ENCODE measurements at regions not wholly inside any gene's neighbourhood (a gene's known extent, or its start where the extent isn't known, plus 50 kb on each side); places are given as distances from the start of the nearest gene placed in this dataset.

DNA sequence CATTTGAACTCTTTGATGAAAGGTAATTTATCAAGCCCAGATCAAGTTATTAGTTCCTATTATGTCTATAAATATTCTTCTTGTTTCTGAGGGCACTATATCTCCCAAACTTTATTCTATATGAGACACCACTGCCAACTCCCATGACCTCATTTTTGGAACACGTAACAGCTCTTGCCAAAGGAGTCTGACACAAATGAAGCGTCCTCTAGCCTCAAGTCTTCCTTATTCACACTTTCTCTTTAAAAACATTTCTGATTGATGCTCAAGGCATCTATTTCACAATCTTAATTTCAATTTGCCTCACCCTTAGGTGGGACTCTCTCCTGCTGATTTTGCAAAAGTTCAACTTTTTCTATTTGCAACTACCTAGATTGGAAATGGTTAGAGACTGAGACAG lies 848.4 kb downstream of the GATA3 start:
- TF ChIP-seq, protein P1, sequence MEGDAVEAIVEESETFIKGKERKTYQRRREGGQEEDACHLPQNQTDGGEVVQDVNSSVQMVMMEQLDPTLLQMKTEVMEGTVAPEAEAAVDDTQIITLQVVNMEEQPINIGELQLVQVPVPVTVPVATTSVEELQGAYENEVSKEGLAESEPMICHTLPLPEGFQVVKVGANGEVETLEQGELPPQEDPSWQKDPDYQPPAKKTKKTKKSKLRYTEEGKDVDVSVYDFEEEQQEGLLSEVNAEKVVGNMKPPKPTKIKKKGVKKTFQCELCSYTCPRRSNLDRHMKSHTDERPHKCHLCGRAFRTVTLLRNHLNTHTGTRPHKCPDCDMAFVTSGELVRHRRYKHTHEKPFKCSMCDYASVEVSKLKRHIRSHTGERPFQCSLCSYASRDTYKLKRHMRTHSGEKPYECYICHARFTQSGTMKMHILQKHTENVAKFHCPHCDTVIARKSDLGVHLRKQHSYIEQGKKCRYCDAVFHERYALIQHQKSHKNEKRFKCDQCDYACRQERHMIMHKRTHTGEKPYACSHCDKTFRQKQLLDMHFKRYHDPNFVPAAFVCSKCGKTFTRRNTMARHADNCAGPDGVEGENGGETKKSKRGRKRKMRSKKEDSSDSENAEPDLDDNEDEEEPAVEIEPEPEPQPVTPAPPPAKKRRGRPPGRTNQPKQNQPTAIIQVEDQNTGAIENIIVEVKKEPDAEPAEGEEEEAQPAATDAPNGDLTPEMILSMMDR (IDR thresholded peaks at IDR 0.05): no peak
- no peak overlapping the region for H3K4me3 ChIP-seq
- no peak for DNase-seq
- no peaks in the 10 kb centered on the region for H3K36me3 ChIP-seq
- H3K9me3 ChIP-seq: no peaks in the 10 kb centered on the region
- no peak for ATAC-seq
- no peaks in the 10 kb centered on the region for H3K27me3 ChIP-seq
- intact Hi-C loops (cut with DNase I): no loop called here
- H3K27ac ChIP-seq: no peak overlapping the region
- H3K4me1 ChIP-seq: no peaks in the 10 kb centered on the region

DNA sequence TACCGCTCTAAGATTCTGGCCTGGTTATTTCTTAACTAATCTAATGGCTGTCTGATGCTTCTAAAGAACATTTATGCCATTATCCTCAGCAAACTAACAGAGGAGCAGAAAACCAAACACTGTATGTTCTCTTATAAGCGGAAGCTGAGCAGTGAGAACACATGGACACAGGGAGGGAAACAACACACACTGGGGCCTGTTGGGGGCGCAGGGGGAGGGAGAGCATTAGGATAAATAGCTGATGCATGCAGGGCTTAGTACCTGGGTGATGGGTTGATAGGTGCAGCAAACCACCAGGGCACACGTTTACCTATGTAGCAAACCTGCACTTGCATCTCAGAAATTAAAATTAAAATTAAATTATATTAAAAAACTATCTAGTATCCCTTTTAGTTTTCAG lies 853.5 kb downstream of the GATA3 start:
- ATAC-seq (no peak), DNase-seq (no peak)
- no peaks in the 10 kb centered on the region for H3K4me1 ChIP-seq
- no peak overlapping the region for H3K4me3 ChIP-seq
- intact Hi-C loops (cut with DNase I): no loop called here
- no peaks in the 10 kb centered on the region for H3K9me3 ChIP-seq
- H3K27ac ChIP-seq: no peak overlapping the region
- no peaks in the 10 kb centered on the region for H3K27me3 ChIP-seq
- no peaks in the 10 kb centered on the region for H3K36me3 ChIP-seq
- TF ChIP-seq, protein P1 (IDR thresholded peaks at IDR 0.05): no peak

DNA sequence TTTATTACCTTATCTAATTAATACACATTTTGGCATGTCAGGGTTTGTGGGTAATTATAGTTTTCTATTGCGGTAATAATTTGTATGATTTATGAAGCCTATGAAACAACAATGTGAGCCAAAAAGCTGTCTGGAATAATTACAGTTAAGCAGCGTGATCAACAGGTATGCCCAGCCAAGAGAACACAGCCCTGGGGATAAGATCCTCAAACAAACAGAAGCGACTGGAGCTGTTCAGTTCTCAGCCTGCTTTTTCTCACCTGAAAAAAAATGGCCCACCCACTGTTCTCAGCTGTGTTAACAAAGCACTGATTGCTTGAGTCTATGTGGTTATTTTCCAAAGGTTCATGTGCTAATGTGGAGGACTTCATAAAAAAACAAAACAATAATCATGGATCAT lies 855.8 kb downstream of the GATA3 start:
- intact Hi-C loops (cut with DNase I): no loop called here
- H3K4me3 ChIP-seq: no peak overlapping the region
- ATAC-seq (no peak), DNase-seq (no peak)
- H3K27me3 ChIP-seq: no peaks in the 10 kb centered on the region
- TF ChIP-seq, protein P1 (IDR thresholded peaks at IDR 0.05): no peak
- no peaks in the 10 kb centered on the region for H3K4me1 ChIP-seq
- H3K27ac ChIP-seq: no peak overlapping the region
- no peaks in the 10 kb centered on the region for H3K36me3 ChIP-seq
- no peaks in the 10 kb centered on the region for H3K9me3 ChIP-seq

DNA sequence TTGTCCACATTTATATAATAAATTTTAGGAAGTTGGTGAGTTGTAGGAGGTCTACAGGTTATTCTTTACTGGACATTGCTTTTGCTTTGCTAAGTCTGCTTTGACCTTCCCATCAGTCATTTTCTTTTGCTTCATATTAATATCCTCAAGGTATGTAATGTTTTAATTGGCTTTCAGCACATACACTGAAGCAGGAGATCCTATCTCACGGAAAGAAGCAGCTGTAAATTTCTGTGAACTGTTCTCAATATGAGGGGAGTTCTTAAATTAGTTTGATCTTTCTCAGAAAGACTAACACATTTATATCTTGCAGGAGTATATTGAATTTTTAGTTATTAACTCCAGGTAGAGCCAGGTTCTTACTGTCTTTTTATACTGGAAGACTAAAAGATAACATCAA lies 856.5 kb downstream of the GATA3 start:
- no peak overlapping the region for H3K27ac ChIP-seq
- no peak overlapping the region for H3K4me3 ChIP-seq
- no peak for ATAC-seq
- TF ChIP-seq, protein P1 (IDR thresholded peaks at IDR 0.05): no peak
- H3K4me1 ChIP-seq: no peaks in the 10 kb centered on the region
- DNase-seq: no peak
- intact Hi-C loops (cut with DNase I): no loop called here
- H3K36me3 ChIP-seq: no peaks in the 10 kb centered on the region
- H3K9me3 ChIP-seq: no peaks in the 10 kb centered on the region
- no peaks in the 10 kb centered on the region for H3K27me3 ChIP-seq

DNA sequence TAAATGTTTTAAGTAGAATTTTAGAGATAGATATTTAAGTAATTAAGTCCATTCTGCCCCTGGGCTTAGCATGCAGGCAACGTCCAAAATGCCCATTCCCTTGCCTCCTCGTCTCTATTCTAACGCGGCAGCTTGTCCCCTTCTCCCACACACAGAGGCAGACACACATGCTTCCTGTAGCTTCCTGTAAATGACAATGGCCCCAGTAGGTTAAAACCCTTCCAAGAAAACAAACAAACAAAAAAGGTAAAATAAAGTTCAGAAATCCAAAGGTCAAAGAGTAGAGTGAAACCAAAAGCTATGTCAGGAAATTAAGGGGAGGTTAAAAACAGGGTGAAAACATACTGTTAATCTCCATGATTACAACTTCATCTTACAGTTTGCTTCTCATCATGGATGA lies 857.6 kb downstream of the GATA3 start:
- TF ChIP-seq, protein P1 (IDR thresholded peaks at IDR 0.05): no peak
- Histone ChIP-seq H3K27me3 (no peaks in the 10 kb centered on the region), H3K4me3 (no peak overlapping the region), H3K36me3 (no peaks in the 10 kb centered on the region), H3K4me1 (no peaks in the 10 kb centered on the region), H3K27ac (no peak overlapping the region), H3K9me3 (no peaks in the 10 kb centered on the region)
- intact Hi-C loops (cut with DNase I): no loop called here
- ATAC-seq (no peak), DNase-seq (no peak)
